Trophoblast cell (in vitro differentiated cells and primary cell): ENCODE measurements at regions not wholly inside any gene's neighbourhood (a gene's known extent, or its start where the extent isn't known, plus 50 kb on each side); places are given as distances from the start of the nearest gene placed in this dataset.

Experiments used
- DNase-seq, 2 donors: peaks; one replicate each; pipeline ENCODE4 v3.0.0-alpha.2; 2016
- H2AFZ ChIP-seq: 2 replicates; pipeline ENCODE4 v1.6.1; 2013; ENCODE audit warnings: low read length, moderate library complexity, mild to moderate bottlenecking; ENCODE audit not compliant: insufficient read depth, poor library complexity
- H2AK5ac ChIP-seq: 2 replicates; pipeline ENCODE4 v1.6.1; 2013; ENCODE audit warnings: mild to moderate bottlenecking, low read length
- H2BK120ac ChIP-seq: 2 replicates; pipeline ENCODE4 v1.6.1; 2013; ENCODE audit warnings: low read length, mild to moderate bottlenecking, moderate library complexity; ENCODE audit not compliant: insufficient read depth, poor library complexity
- H2BK12ac ChIP-seq: 2 replicates; pipeline ENCODE4 v1.6.1; 2013; ENCODE audit warnings: mild to moderate bottlenecking, low read length, moderate library complexity
- H2BK5ac ChIP-seq: 2 replicates; pipeline ENCODE4 v1.6.1; 2013; ENCODE audit warnings: low read length, low read depth, moderate library complexity, mild to moderate bottlenecking; ENCODE audit not compliant: poor library complexity
- H3K14ac ChIP-seq: 2 replicates; pipeline ENCODE4 v1.6.1; 2013; ENCODE audit warnings: mild to moderate bottlenecking, low read length
- H3K18ac ChIP-seq: 2 replicates; pipeline ENCODE4 v1.6.1; 2013; ENCODE audit warnings: mild to moderate bottlenecking, low read length
- H3K23ac ChIP-seq: 2 replicates; pipeline ENCODE4 v1.6.1; 2013; ENCODE audit warnings: low read length
- H3K27ac ChIP-seq: 2 replicates; pipeline ENCODE4 v1.5.1; 2013; ENCODE audit warnings: low read depth, mild to moderate bottlenecking, inconsistent platforms, low read length, moderate library complexity
- H3K27me3 ChIP-seq: 2 replicates; pipeline ENCODE4 v1.6.1; 2013; ENCODE audit warnings: inconsistent platforms, mild to moderate bottlenecking, low read length, moderate library complexity; ENCODE audit not compliant: insufficient read depth
- H3K36me3 ChIP-seq, 2 experiments: 1 replicate in 1 of 2; 2 replicates in 1 of 2; pipeline ENCODE4 v1.6.1; 2013; ENCODE audit warnings: low read length in 2 of 2, mild to moderate bottlenecking in 2 of 2, moderate library complexity in 1 of 2; ENCODE audit not compliant: insufficient read depth in 2 of 2, control insufficient read depth in 1 of 2
- H3K4ac ChIP-seq: 2 replicates; pipeline ENCODE4 v1.6.1; 2013; ENCODE audit warnings: low read depth, mild to moderate bottlenecking, low read length, moderate library complexity
- H3K4me1 ChIP-seq, 2 experiments: 1 replicate in 1 of 2; 2 replicates in 1 of 2; pipeline ENCODE4 v1.6.1; 2013; ENCODE audit warnings: low read length in 2 of 2, mild to moderate bottlenecking in 2 of 2, moderate library complexity in 1 of 2; ENCODE audit not compliant: insufficient read depth in 2 of 2, control insufficient read depth in 1 of 2
- H3K4me2 ChIP-seq: 2 replicates; pipeline ENCODE4 v1.6.1; 2013; ENCODE audit warnings: inconsistent platforms, mild to moderate bottlenecking, low read length, moderate library complexity
- H3K4me3 ChIP-seq: 2 replicates; pipeline ENCODE4 v1.5.1; 2013; ENCODE audit warnings: mild to moderate bottlenecking, low read depth, low read length, inconsistent platforms
- H3K79me1 ChIP-seq: one replicate; pipeline ENCODE4 v1.6.1; 2013; ENCODE audit warnings: low read length
- H3K79me2 ChIP-seq: 2 replicates; pipeline ENCODE4 v1.6.1; 2013; ENCODE audit warnings: low read length, mild to moderate bottlenecking; ENCODE audit not compliant: control insufficient read depth, insufficient read depth, poor library complexity
- H3K9ac ChIP-seq: 2 replicates; pipeline ENCODE4 v1.6.1; 2013; ENCODE audit warnings: mild to moderate bottlenecking, low read length
- H3K9me3 ChIP-seq: 2 replicates; pipeline ENCODE4 v1.6.1; 2013; ENCODE audit warnings: low read depth, mild to moderate bottlenecking, control low read depth, inconsistent platforms, low read length; ENCODE audit not compliant: insufficient read depth
- H4K12ac ChIP-seq: 2 replicates; pipeline ENCODE4 v1.6.1; 2013; ENCODE audit warnings: low read depth, mild to moderate bottlenecking, low read length, moderate library complexity
- H4K8ac ChIP-seq: 2 replicates; pipeline ENCODE4 v1.6.1; 2013; ENCODE audit warnings: low read depth, mild to moderate bottlenecking, low read length, moderate library complexity
- H4K91ac ChIP-seq: one replicate; pipeline ENCODE4 v1.6.1; 2013; ENCODE audit warnings: low read depth, mild to moderate bottlenecking, low read length, moderate library complexity
- WGBS: extraction: QIAGEN DNeasy Blood & Tissue Kit; methylation state at CpG from one replicate; pipeline ENCODE4 v1.1.7; 2013; ENCODE audit warnings: missing lambda C conversion rate; ENCODE audit not compliant: insufficient read length, insufficient coverage; ENCODE audit errors: extremely low coverage; 5-methylcytosine and 5-hydroxymethylcytosine counted together

GRCh38 chr19:5218255-5218855 lies 122.3 kb downstream of the PTPRS start:
- H2AFZ ChIP-seq: no peak overlapping the region
- no peaks in the 10 kb centered on the region for H3K79me1 ChIP-seq
- H2BK5ac ChIP-seq: no peak overlapping the region
- no peak overlapping the region for H3K4me3 ChIP-seq
- H3K27ac ChIP-seq: no peak overlapping the region
- no peak overlapping the region for H4K8ac ChIP-seq
- DNase-seq: no peak
- H2AK5ac ChIP-seq: no peak overlapping the region
- H4K12ac ChIP-seq: no peak overlapping the region
- peaks cover 4% of the 10 kb centered on the region for H3K9me3 ChIP-seq
- H3K36me3 ChIP-seq: peaks cover 33 to 51% of the 10 kb centered on the region in 2 experiments
- H3K18ac ChIP-seq: no peak overlapping the region
- no peak overlapping the region for H2BK12ac ChIP-seq
- H3K4me1 ChIP-seq: no peaks in the 10 kb centered on the region
- no peak overlapping the region for H2BK120ac ChIP-seq
- H3K23ac ChIP-seq: no peak overlapping the region
- H3K4ac ChIP-seq: no peak overlapping the region
- no peak overlapping the region for H3K14ac ChIP-seq
- H3K27me3 ChIP-seq: no peaks in the 10 kb centered on the region
- no peaks in the 10 kb centered on the region for H3K79me2 ChIP-seq
- no peak overlapping the region for H4K91ac ChIP-seq
- H3K9ac ChIP-seq: no peak overlapping the region
- no peak overlapping the region for H3K4me2 ChIP-seq
- no CpG with 5 or more reads among the region's 12 CpGs for WGBS

- Histone ChIP-seq H3K79me2 (no peaks in the 10 kb centered on the region), H3K9ac (no peak overlapping the region), H2BK120ac (no peak overlapping the region), H3K18ac (no peak overlapping the region), H2BK12ac (no peak overlapping the region), H3K36me3 (peaks cover 37 to 52% of the 10 kb centered on the region in 2 experiments), H3K14ac (no peak overlapping the region), H4K91ac (no peak overlapping the region), H2AFZ (no peak overlapping the region), H3K9me3 (peaks cover 3% of the 10 kb centered on the region), H2BK5ac (no peak overlapping the region), H2AK5ac (no peak overlapping the region), H3K27ac (no peak overlapping the region), H3K4ac (no peak overlapping the region), H3K23ac (no peak overlapping the region), H3K4me1 (no peaks in the 10 kb centered on the region), H3K4me2 (no peak overlapping the region), H4K8ac (no peak overlapping the region), H3K4me3 (no peak overlapping the region), H3K79me1 (no peaks in the 10 kb centered on the region), H4K12ac (no peak overlapping the region), H3K27me3 (no peaks in the 10 kb centered on the region)
- no peak for DNase-seq
- no CpG with 5 or more reads among the region's 4 CpGs for WGBS
Observed at GRCh38 chr19:5217171-5217570, 123.4 kb downstream of the PTPRS start.

- Histone ChIP-seq H3K4me3 (no peak overlapping the region), H3K27ac (no peak overlapping the region), H2BK120ac (no peak overlapping the region), H4K91ac (no peak overlapping the region), H3K4me1 (no peaks in the 10 kb centered on the region), H3K9ac (no peak overlapping the region), H3K18ac (no peak overlapping the region), H3K79me2 (no peaks in the 10 kb centered on the region), H2AFZ (no peak overlapping the region), H3K79me1 (no peaks in the 10 kb centered on the region), H3K14ac (no peak overlapping the region), H4K12ac (no peak overlapping the region), H2AK5ac (no peak overlapping the region), H3K23ac (no peak overlapping the region), H4K8ac (no peak overlapping the region), H3K27me3 (no peaks in the 10 kb centered on the region), H3K9me3 (peaks cover 5% of the 10 kb centered on the region), H2BK5ac (no peak overlapping the region), H3K4ac (no peak overlapping the region), H3K36me3 (peaks cover 42 to 61% of the 10 kb centered on the region in 2 experiments), H3K4me2 (no peak overlapping the region), H2BK12ac (no peak overlapping the region)
- WGBS: no CpG with 5 or more reads among the region's 14 CpGs
- no peak for DNase-seq
Observed at GRCh38 chr19:5216141-5216847, 124.3 kb downstream of the PTPRS start.

GRCh38 chr19:5215431-5215830 lies 125.2 kb downstream of the PTPRS start:
- H3K18ac ChIP-seq: no peak overlapping the region
- H3K9me3 ChIP-seq: peaks cover 5% of the 10 kb centered on the region
- no CpG with 5 or more reads among the region's 18 CpGs for WGBS

More at GRCh38 chr19:5215431-5215830, 125.2 kb downstream of the PTPRS start:
- no peak for DNase-seq
- Histone ChIP-seq H2BK12ac (no peak overlapping the region), H3K79me1 (no peaks in the 10 kb centered on the region), H3K4me3 (no peak overlapping the region), H2BK5ac (no peak overlapping the region), H3K4ac (no peak overlapping the region), H3K14ac (no peak overlapping the region), H3K23ac (no peak overlapping the region), H2AK5ac (no peak overlapping the region), H3K4me1 (no peaks in the 10 kb centered on the region), H3K27ac (no peak overlapping the region), H3K79me2 (no peaks in the 10 kb centered on the region), H3K36me3 (peaks cover 45 to 61% of the 10 kb centered on the region in 2 experiments), H4K12ac (no peak overlapping the region), H3K4me2 (no peak overlapping the region), H4K91ac (no peak overlapping the region), H3K27me3 (no peaks in the 10 kb centered on the region), H4K8ac (no peak overlapping the region), H2AFZ (no peak overlapping the region), H3K9ac (no peak overlapping the region), H2BK120ac (no peak overlapping the region)
